H9 (cell line): ENCODE measurements at regions not wholly inside any gene's neighbourhood (a gene's known extent, or its start where the extent isn't known, plus 50 kb on each side); places are given as distances from the start of the nearest gene placed in this dataset.

Experiments used
- DNase-seq: peaks from one replicate; pipeline ENCODE4 v3.0.0-alpha.2; 2017
- H2AFZ ChIP-seq: one replicate; pipeline ENCODE4 v1.6.1; 2013; ENCODE audit warnings: mild to moderate bottlenecking, low read length, control low read depth, moderate library complexity
- H2AK5ac ChIP-seq: 2 replicates; pipeline ENCODE4 v1.6.1; 2013; ENCODE audit warnings: low read length, control low read depth, mixed read lengths; ENCODE audit not compliant: insufficient read length
- H2BK120ac ChIP-seq: one replicate; pipeline ENCODE4 v1.6.1; 2013; ENCODE audit warnings: low read depth, mild to moderate bottlenecking, low read length, control low read depth, inconsistent platforms; ENCODE audit not compliant: poor library complexity, severe bottlenecking
- H2BK12ac ChIP-seq: 2 replicates; pipeline ENCODE4 v1.6.1; 2013; ENCODE audit warnings: low read length, control low read depth, mixed read lengths, low read depth; ENCODE audit not compliant: insufficient read length
- H2BK15ac ChIP-seq: 2 replicates; pipeline ENCODE4 v1.6.1; 2013; ENCODE audit warnings: low read depth, low read length, control low read depth
- H2BK20ac ChIP-seq: one replicate; pipeline ENCODE4 v1.6.1; 2013; ENCODE audit warnings: low read depth, mild to moderate bottlenecking, low read length, control low read depth, inconsistent platforms; ENCODE audit not compliant: poor library complexity, severe bottlenecking
- H2BK5ac ChIP-seq: 2 replicates; pipeline ENCODE4 v1.6.1; 2013; ENCODE audit warnings: low read length, control low read depth, mixed read lengths; ENCODE audit not compliant: insufficient read length
- H3K14ac ChIP-seq: 2 replicates; pipeline ENCODE4 v1.6.1; 2013; ENCODE audit warnings: low read length, control low read depth; ENCODE audit not compliant: insufficient read depth
- H3K18ac ChIP-seq: 2 replicates; pipeline ENCODE4 v1.6.1; 2013; ENCODE audit warnings: low read depth, mild to moderate bottlenecking, mixed read lengths, low read length, control low read depth; ENCODE audit not compliant: insufficient read length
- H3K23ac ChIP-seq: 2 replicates; pipeline ENCODE4 v1.6.1; 2013; ENCODE audit warnings: low read length, control low read depth, mixed read lengths, low read depth; ENCODE audit not compliant: insufficient read length
- H3K23me2 ChIP-seq: 2 replicates; pipeline ENCODE4 v1.6.1; 2013; ENCODE audit warnings: low read depth, mild to moderate bottlenecking, mixed read lengths, low read length, control low read depth; ENCODE audit not compliant: insufficient read length, poor library complexity, severe bottlenecking
- H3K27ac ChIP-seq: 2 replicates; pipeline ENCODE4 v1.5.1; 2013; ENCODE audit warnings: low read length, control low read depth, mixed read lengths, low read depth; ENCODE audit not compliant: insufficient read length
- H3K27me3 ChIP-seq: 2 replicates; pipeline ENCODE4 v1.6.1; 2013; ENCODE audit warnings: low read length, control low read depth, inconsistent platforms; ENCODE audit not compliant: insufficient read depth
- H3K4ac ChIP-seq: 2 replicates; pipeline ENCODE4 v1.6.1; 2013; ENCODE audit warnings: low read depth, mild to moderate bottlenecking, control low read depth, inconsistent platforms, low read length, moderate library complexity
- H3K4me1 ChIP-seq: 2 replicates; pipeline ENCODE4 v1.6.1; 2013; ENCODE audit warnings: low read length, control low read depth, inconsistent platforms; ENCODE audit not compliant: insufficient read depth
- H3K4me2 ChIP-seq: 2 replicates; pipeline ENCODE4 v1.6.1; 2013; ENCODE audit warnings: low read length, control low read depth, mixed read lengths; ENCODE audit not compliant: insufficient read length, insufficient read depth
- H3K56ac ChIP-seq: 2 replicates; pipeline ENCODE4 v1.6.1; 2013; ENCODE audit warnings: low read depth, mild to moderate bottlenecking, mixed read lengths, low read length, control low read depth; ENCODE audit not compliant: insufficient read length
- H3K79me1 ChIP-seq: 2 replicates; pipeline ENCODE4 v1.6.1; 2013; ENCODE audit warnings: low read depth, mild to moderate bottlenecking, moderate library complexity, low read length, control low read depth, inconsistent platforms; ENCODE audit not compliant: insufficient read depth, poor library complexity, severe bottlenecking
- H3K79me2 ChIP-seq: 2 replicates; pipeline ENCODE4 v1.6.1; 2013; ENCODE audit warnings: low read length, control low read depth, inconsistent platforms; ENCODE audit not compliant: insufficient read depth
- H3K9ac ChIP-seq: 2 replicates; pipeline ENCODE4 v1.6.1; 2013; ENCODE audit warnings: low read length, control low read depth, mixed read lengths; ENCODE audit not compliant: insufficient read length; ENCODE audit errors: extremely low read depth
- H3K9me3 ChIP-seq: one replicate; pipeline ENCODE4 v1.6.1; 2013; ENCODE audit warnings: low read depth, low read length, inconsistent platforms; ENCODE audit not compliant: control insufficient read depth
- H3T11ph ChIP-seq: one replicate; pipeline ENCODE4 v1.6.1; 2013; ENCODE audit warnings: mild to moderate bottlenecking, low read length, control low read depth, inconsistent platforms
- H4K20me1 ChIP-seq: one replicate; pipeline ENCODE4 v1.6.1; 2013; ENCODE audit not compliant: control insufficient read depth, insufficient read length, insufficient read depth
- H4K5ac ChIP-seq: 2 replicates; pipeline ENCODE4 v1.6.1; 2013; ENCODE audit warnings: low read depth, mild to moderate bottlenecking, mixed read lengths, low read length, control low read depth; ENCODE audit not compliant: insufficient read length
- H4K8ac ChIP-seq: replicated peaks from 2 replicates; pipeline ENCODE4 v1.6.1; 2013; ENCODE audit warnings: low read length, control low read depth, mixed read lengths, low read depth; ENCODE audit not compliant: insufficient read length
- H4K91ac ChIP-seq: 2 replicates; pipeline ENCODE4 v1.6.1; 2013; ENCODE audit warnings: low read depth, mild to moderate bottlenecking, moderate library complexity, mixed read lengths, low read length, control low read depth; ENCODE audit not compliant: insufficient read length
- H3K27ac Mint-ChIP-seq, 3 experiments: 2 replicates in 2 of 3; 3 replicates in 1 of 3; pipeline ENCODE4 v1.8.0; 2020 to 2021; ENCODE audit warnings: mixed read lengths in 3 of 3, mild to moderate bottlenecking in 1 of 3, moderate library complexity in 1 of 3
- H3K27me3 Mint-ChIP-seq: 2 replicates; pipeline ENCODE4 v1.8.0; 2021; ENCODE audit warnings: low read depth, mild to moderate bottlenecking, moderate library complexity, mixed read lengths
- H3K36me3 Mint-ChIP-seq, 3 experiments: 2 replicates in 2 of 3; 3 replicates in 1 of 3; pipeline ENCODE4 v1.8.0; 2020 to 2021; ENCODE audit warnings: low read depth in 3 of 3, mixed read lengths in 3 of 3; ENCODE audit not compliant: insufficient read depth in 1 of 3
- H3K4me1 Mint-ChIP-seq, 2 experiments: 2 replicates each; pipeline ENCODE4 v1.8.0; 2020; ENCODE audit warnings: mixed read lengths in 2 of 2
- H3K4me3 Mint-ChIP-seq, 2 experiments: 2 replicates in 1 of 2; 3 replicates in 1 of 2; pipeline ENCODE4 v1.8.0; 2020 to 2021; ENCODE audit warnings: mild to moderate bottlenecking in 2 of 2, mixed read lengths in 2 of 2, moderate library complexity in 1 of 2
- H3K9me3 Mint-ChIP-seq, 2 experiments: 2 replicates in 1 of 2; 3 replicates in 1 of 2; pipeline ENCODE4 v1.8.0; 2020; ENCODE audit warnings: mild to moderate bottlenecking in 2 of 2, mixed read lengths in 2 of 2, moderate library complexity in 1 of 2
- CTCF ChIP-seq: fragments of 200-600 bp; sonication (generic); conservative IDR thresholded peaks from 3 replicates; pipeline ENCODE4 v1.8.0; 2021; ENCODE audit warnings: antibody characterized with exemption, mild to moderate bottlenecking
- WGBS: extraction: QIAGEN DNeasy Blood & Tissue Kit; methylation state at CpG from one replicate; pipeline ENCODE4 v1.1.7; 2013; ENCODE audit warnings: missing lambda C conversion rate, low lambda C conversion rate, mixed read lengths; ENCODE audit not compliant: insufficient read length; ENCODE audit errors: extremely low coverage; 5-methylcytosine and 5-hydroxymethylcytosine counted together

DNA sequence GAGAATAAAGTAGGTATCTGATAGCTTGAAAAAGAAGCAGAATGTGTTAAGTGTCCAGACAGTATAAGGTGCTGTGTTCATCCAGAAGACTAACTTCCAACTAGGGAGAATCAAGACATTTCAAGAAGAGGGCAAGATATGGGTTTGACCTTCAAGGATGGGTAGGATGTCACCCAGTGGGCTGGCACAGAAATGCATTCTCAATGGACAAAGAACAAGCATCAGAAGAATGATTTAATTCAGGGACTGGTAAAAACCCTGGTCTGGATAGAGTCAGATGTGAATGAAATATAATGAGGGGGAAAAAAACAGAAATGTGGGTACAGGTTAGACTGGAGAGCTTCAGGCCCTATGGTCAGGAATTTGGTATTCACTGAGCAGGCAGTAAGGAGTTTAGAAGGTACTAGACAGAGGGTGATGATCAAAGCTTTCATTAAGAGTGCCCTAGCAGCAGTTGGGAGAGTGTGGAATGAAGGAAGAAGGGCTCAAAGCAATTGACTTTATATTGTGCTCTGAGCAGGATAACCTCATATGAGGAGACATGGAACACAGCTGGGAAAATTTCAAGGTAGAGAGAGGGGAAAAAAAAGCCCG is 180.7 kb upstream of the ANK3 start:
- Histone ChIP-seq H3T11ph (no peak overlapping the region), H4K91ac (no peak overlapping the region), H3K9me3 (peaks cover 7% of the 10 kb centered on the region), H3K4ac (no peak overlapping the region), H2BK120ac (no peak overlapping the region), H3K56ac (no peak overlapping the region), H3K23me2 (no peaks in the 10 kb centered on the region), H3K4me1 (peaks cover 2% of the 10 kb centered on the region; the same call in 1 of the 2 replicates), H2BK15ac (no peak overlapping the region), H2AK5ac (no peak overlapping the region), H2BK5ac (no peak overlapping the region), H3K79me2 (no peaks in the 10 kb centered on the region), H3K23ac (no peak overlapping the region), H2AFZ (no peak overlapping the region), H3K27ac (no peak overlapping the region), H3K4me2 (no peak overlapping the region), H3K18ac (no peak overlapping the region), H2BK20ac (no peak overlapping the region), H4K5ac (no peak overlapping the region), H4K8ac (no peak overlapping the region), H3K9ac (no peak overlapping the region), H4K20me1 (no peaks in the 10 kb centered on the region), H3K27me3 (no peaks in the 10 kb centered on the region), H3K79me1 (no peaks in the 10 kb centered on the region), H3K14ac (no peak overlapping the region), H2BK12ac (no peak overlapping the region)
- WGBS = no CpG with 5 or more reads among the region's 1 CpG
- Mint-ChIP-seq H3K27ac (no peak overlapping the region), H3K4me1 (peaks cover 31 to 32% of the 10 kb centered on the region in 2 experiments), H3K9me3 (peaks cover 12 to 19% of the 10 kb centered on the region in 2 experiments; a peak in 4 of 5 replicates), H3K27me3 (no peaks in the 10 kb centered on the region), H3K4me3 (no peak overlapping the region), H3K36me3 (peaks cover 7 to 22% (median 13%) of the 10 kb centered on the region in 3 experiments)
- DNase-seq = no peak
- TF ChIP-seq CTCF = no peak
